HG03097 (cell line): ENCODE measurements at regions not wholly inside any gene's neighbourhood (a gene's known extent, or its start where the extent isn't known, plus 50 kb on each side); places are given as distances from the start of the nearest gene placed in this dataset.
"Not testable (repeated sequence)": the region's sequence is repeated elsewhere in the genome, so short reads cannot be mapped to it uniquely, and the experiment has no call there.

Source experiments
- ATAC-seq: cut with Tn5 transposase; IDR thresholded peaks from one replicate; pipeline ENCODE4 v1.9.1; 2021; ENCODE audit not compliant: unreplicated experiment, low FRiP score

GRCh38 chr11:29190313-29190712, 826.5 kb downstream of the KCNA4 start:
- ATAC-seq = no peak

GRCh38 chr11:29187215-29187614, 829.6 kb downstream of the KCNA4 start:
- no peak for ATAC-seq

GRCh38 chr11:29184939-29185890, 831.6 kb downstream of the KCNA4 start:
- no peak for ATAC-seq

- no peak for ATAC-seq
These were observed 833.5 kb downstream of the KCNA4 start for GRCh38 chr11:29183301-29183700.

GRCh38 chr11:29173660-29174062, 843.2 kb downstream of the KCNA4 start:
- ATAC-seq = no peak

- no peak for ATAC-seq
These were observed 845.4 kb downstream of the KCNA4 start for GRCh38 chr11:29171360-29171950.

- ATAC-seq = no peak
These were observed 850.5 kb downstream of the KCNA4 start for GRCh38 chr11:29166306-29166705.

- no peak for ATAC-seq
These were observed 853.6 kb downstream of the KCNA4 start for GRCh38 chr11:29163231-29163630.

GRCh38 chr11:29162491-29162890, 854.3 kb downstream of the KCNA4 start:
- no peak for ATAC-seq

GRCh38 chr11:29161191-29161590, 855.6 kb downstream of the KCNA4 start:
- no peak for ATAC-seq

- no peak for ATAC-seq
These were observed 857.0 kb downstream of the KCNA4 start for GRCh38 chr11:29159552-29160465.

GRCh38 chr11:29153078-29153477, 863.8 kb downstream of the KCNA4 start:
- ATAC-seq = no peak

GRCh38 chr11:29142573-29142972, 874.3 kb downstream of the KCNA4 start:
- ATAC-seq = not testable (repeated sequence)

GRCh38 chr11:29135504-29135903, 881.3 kb downstream of the KCNA4 start:
- ATAC-seq = no peak

GRCh38 chr11:29131055-29131454, 885.8 kb downstream of the KCNA4 start:
- no peak for ATAC-seq

GRCh38 chr11:29129844-29130243, 887.0 kb downstream of the KCNA4 start:
- ATAC-seq = no peak

GRCh38 chr11:29127461-29127860, 889.4 kb downstream of the KCNA4 start:
- no peak for ATAC-seq

- no peak for ATAC-seq
These were observed 891.2 kb downstream of the KCNA4 start for GRCh38 chr11:29125606-29126005.

GRCh38 chr11:29124470-29124869, 892.4 kb downstream of the KCNA4 start:
- no peak for ATAC-seq

GRCh38 chr11:29119707-29120618, 896.9 kb downstream of the KCNA4 start:
- ATAC-seq = no peak
